HG03565 (cell line): ENCODE measurements at regions not wholly inside any gene's neighbourhood (a gene's known extent, or its start where the extent isn't known, plus 50 kb on each side); places are given as distances from the start of the nearest gene placed in this dataset.

Source experiments
- ATAC-seq: cut with Tn5 transposase; IDR thresholded peaks from one replicate; pipeline ENCODE4 v1.9.1; 2021; ENCODE audit warnings: mild to moderate bottlenecking, moderate library complexity; ENCODE audit not compliant: unreplicated experiment

- ATAC-seq: no peak
Measured at GRCh38 chr1:106962591-106962990, 93.9 kb upstream of the PRMT6 start.

GRCh38 chr1:106964495-106964894 lies 92.0 kb upstream of the PRMT6 start:
- no peak for ATAC-seq

- ATAC-seq: no peak
Measured at GRCh38 chr1:106968644-106969043, 87.8 kb upstream of the PRMT6 start.

DNA sequence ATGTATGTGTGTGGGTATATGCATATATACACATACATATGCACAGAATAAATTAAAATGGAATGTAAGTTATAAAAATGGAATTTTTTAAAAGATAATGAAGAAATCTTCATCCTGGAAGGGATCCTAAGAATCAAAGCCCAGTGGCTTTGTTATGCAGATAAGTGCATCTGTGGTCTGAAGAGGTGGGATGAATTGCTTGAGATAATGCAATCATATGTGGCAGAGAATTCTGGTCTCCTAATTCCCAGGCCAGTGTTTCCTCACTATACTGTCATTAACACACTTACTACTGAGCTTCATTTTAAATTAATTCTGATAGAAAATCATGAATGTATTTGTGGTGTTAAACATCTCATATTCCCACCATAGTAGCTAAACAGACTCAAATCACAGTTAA lies 86.7 kb upstream of the PRMT6 start:
- ATAC-seq: no peak

GRCh38 chr1:106972074-106972473 lies 84.4 kb upstream of the PRMT6 start:
- ATAC-seq: no peak

DNA sequence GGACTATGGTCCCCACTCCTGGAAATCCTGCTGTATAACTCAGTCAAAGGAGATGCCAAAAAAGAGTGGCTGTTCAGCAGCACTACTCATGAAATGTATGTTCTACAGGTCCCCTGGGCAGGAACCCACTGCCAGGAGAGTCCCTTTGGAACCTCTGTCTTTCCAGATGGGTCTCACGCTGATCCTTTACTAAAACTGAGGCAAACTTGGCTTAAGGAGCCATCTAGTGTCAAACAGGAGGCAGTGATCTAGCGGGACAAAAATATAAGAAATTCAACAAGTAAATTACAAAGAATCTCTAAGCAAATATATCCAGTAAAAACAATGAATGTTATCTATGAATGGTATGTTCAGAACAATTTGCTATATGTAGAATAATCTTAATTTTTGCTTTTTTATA lies 80.5 kb upstream of the PRMT6 start:
- ATAC-seq: no peak

GRCh38 chr1:106978477-106979322 lies 77.8 kb upstream of the PRMT6 start:
- no peak for ATAC-seq

DNA sequence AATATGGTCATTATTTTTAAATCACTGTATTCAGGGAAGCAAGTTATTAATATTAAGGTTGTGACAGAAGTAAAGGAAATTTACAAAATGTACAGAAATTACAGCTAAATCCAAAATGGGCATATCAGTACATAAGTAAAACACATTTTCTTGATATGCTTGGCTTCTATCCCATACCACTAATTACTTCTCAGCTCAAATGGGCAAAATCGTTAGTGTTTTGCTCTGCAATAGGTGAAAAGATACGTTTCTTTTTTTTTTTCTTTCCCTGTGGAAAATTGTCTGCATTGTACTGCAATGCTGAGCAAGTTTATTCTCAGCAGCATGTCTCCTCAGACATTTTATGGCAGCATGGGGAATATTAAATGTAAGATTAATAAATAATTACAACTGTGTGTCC lies 77.1 kb upstream of the PRMT6 start:
- no peak for ATAC-seq

DNA sequence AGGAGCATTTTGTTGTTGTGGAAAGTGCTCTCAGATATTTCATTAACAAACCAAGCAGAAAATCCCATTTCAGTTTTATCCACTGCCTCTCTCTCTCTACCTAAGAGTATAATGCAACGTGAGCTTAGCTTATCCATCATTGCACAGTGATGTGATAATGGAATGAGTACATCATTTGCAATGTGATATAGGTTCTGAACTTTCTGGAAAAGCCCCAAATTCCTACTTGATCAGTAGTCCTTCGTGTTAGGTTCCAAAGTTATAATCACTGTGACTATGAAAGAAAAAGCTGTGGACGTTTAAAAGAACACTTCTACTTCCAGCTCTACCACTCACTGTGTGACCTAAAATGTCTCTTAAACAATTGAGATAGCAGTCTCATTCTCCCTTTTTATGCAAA lies 76.4 kb upstream of the PRMT6 start:
- no peak for ATAC-seq

GRCh38 chr1:106984801-106985200 lies 71.7 kb upstream of the PRMT6 start:
- ATAC-seq: no peak

DNA sequence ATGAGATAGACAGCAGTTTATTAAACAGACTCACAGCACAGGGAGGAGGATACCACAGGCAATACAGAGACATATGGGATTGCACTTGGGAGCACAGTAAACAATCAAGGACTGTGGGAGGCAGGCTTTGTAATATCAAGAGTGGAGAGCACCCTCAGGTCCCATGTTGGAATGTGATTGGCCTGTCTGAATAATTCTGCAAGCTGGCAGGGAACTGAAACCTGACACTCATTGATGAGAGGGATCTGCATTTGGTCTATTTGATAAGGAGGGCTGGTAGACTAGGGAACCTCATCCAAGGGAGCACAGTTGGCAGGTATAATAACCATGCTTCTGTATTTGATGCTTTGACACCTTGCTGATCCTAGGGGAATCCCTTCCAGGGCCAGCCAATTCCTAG lies 69.9 kb upstream of the PRMT6 start:
- no peak for ATAC-seq

DNA sequence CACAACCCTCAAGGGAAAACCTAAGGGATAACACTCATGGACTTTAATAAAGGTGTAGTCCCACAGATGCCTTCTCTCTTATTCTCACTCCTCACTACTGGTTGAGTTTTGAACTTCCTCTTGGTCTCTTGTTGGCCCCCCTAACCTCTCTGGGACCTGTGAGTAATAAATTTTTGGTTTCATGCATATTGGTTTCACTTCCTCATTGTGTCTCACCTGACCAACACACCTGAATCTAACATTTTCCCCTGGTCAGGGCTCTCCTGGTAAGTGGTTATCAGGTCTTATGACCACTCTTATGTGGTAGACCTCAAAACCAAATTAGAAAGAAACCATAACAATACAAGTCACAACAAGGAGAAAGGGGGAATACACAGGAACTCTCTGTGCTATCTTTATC lies 60.5 kb upstream of the PRMT6 start:
- peak; percentile 97 for ATAC-seq

- ATAC-seq: no peak
Measured at GRCh38 chr1:106998431-106999002, 58.0 kb upstream of the PRMT6 start.

DNA sequence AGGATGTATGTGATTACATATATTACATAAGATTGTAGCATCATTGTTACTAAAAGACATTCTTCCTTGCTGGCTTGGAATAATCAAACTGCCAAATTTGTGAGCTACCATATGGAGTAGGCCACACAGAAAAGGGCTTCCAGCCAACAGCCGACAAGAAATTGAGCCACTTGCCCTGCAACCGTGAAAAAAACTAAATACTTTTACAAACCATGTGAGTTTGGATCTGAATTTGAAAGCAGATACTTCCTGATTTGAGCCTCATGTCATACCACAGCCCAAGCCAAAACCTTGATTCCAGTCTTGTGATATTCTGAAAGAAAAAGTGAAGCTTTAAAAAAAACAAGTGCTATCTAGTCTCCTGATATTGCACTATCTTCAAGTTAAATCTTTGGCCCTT lies 55.6 kb upstream of the PRMT6 start:
- no peak for ATAC-seq

GRCh38 chr1:107003972-107004371 lies 52.5 kb upstream of the PRMT6 start:
- ATAC-seq: no peak

- ATAC-seq: no peak
Measured at GRCh38 chr1:107004421-107004820, 52.1 kb upstream of the PRMT6 start.
